Liver (tissue), 8 donors: ENCODE measurements at regions not wholly inside any gene's neighbourhood (a gene's known extent, or its start where the extent isn't known, plus 50 kb on each side); places are given as distances from the start of the nearest gene placed in this dataset.
"Not testable (repeated sequence)": the region's sequence is repeated elsewhere in the genome, so short reads cannot be mapped to it uniquely, and the experiment has no call there.

Experiments used
- DNase-seq: peaks from one replicate; pipeline ENCODE4 v3.0.0-alpha.2; 2017; ENCODE audit warnings: low spot score
- H3K27ac ChIP-seq, 2 donors: one replicate each; pipeline ENCODE4 v1.7.0; 2013; ENCODE audit warnings: inconsistent platforms in 2 of 2, low read length in 2 of 2, control low read depth in 1 of 2, low read depth in 1 of 2, mild to moderate bottlenecking in 1 of 2
- H3K27me3 ChIP-seq, 4 donors: one replicate each; pipeline versions ENCODE4 v1.6.1 to v1.7.0; 2013; ENCODE audit warnings: low read length in 3 of 4, inconsistent platforms in 1 of 4, mild to moderate bottlenecking in 1 of 4, moderate library complexity in 1 of 4; ENCODE audit not compliant: control insufficient read depth in 4 of 4, insufficient read depth in 4 of 4
- H3K36me3 ChIP-seq, 4 donors: one replicate each; pipeline versions ENCODE4 v1.6.1 to v1.7.0; 2013; ENCODE audit warnings: low read length in 3 of 4, mild to moderate bottlenecking in 3 of 4, low read depth in 1 of 4, moderate library complexity in 1 of 4; ENCODE audit not compliant: control insufficient read depth in 4 of 4, insufficient read depth in 3 of 4
- H3K4me1 ChIP-seq, 4 donors: one replicate each; pipeline versions ENCODE4 v1.6.1 to v1.7.0; 2013; ENCODE audit warnings: low read length in 3 of 4, mild to moderate bottlenecking in 3 of 4, moderate library complexity in 1 of 4; ENCODE audit not compliant: control insufficient read depth in 4 of 4, insufficient read depth in 4 of 4
- H3K4me3 ChIP-seq, 3 donors: one replicate each; pipeline versions ENCODE4 v1.6.1 to v1.7.0; 2013; ENCODE audit warnings: low read length in 3 of 3, control low read depth in 1 of 3, low read depth in 1 of 3, mild to moderate bottlenecking in 1 of 3
- H3K9ac ChIP-seq, 2 donors: one replicate each; pipeline ENCODE4 v1.7.0; 2013; ENCODE audit warnings: low read length in 2 of 2, mild to moderate bottlenecking in 2 of 2, moderate library complexity in 2 of 2, control low read depth in 1 of 2, low read depth in 1 of 2
- H3K9me3 ChIP-seq, 4 donors: one replicate each; pipeline versions ENCODE4 v1.6.1 to v1.7.0; 2013; ENCODE audit warnings: low read length in 3 of 4; ENCODE audit not compliant: control insufficient read depth in 4 of 4
- ATF3 ChIP-seq: IDR thresholded peaks from 2 replicates; pipeline ENCODE4 v1.6.1; 2016; ENCODE audit warnings: antibody characterized with exemption
- CTCF ChIP-seq: fragments of 150-350 bp; IDR thresholded peaks from 2 replicates; pipeline ENCODE4 v1.5.1; 2017; ENCODE audit warnings: improper control_type of control experiment, low read depth, low read length; ENCODE audit not compliant: missing input control
- FOXA2 ChIP-seq: IDR thresholded peaks from 2 replicates; pipeline ENCODE4 v1.6.1; 2016; ENCODE audit warnings: antibody characterized with exemption
- GABPA ChIP-seq, 2 donors: IDR thresholded peaks in 1 of 2; conservative IDR thresholded peaks in 1 of 2; 2 replicates each; pipeline ENCODE4 v1.6.1; 2016; ENCODE audit warnings: antibody characterized with exemption in 2 of 2, mild to moderate bottlenecking in 1 of 2, moderate library complexity in 1 of 2
- HNF4G ChIP-seq: IDR thresholded peaks from 2 replicates; pipeline ENCODE4 v1.6.1; 2016; ENCODE audit warnings: antibody characterized with exemption
- JUND ChIP-seq, 2 donors: IDR thresholded peaks; 2 replicates each; pipeline ENCODE4 v1.6.1; 2016; ENCODE audit warnings: antibody characterized with exemption in 2 of 2
- MAX ChIP-seq: IDR thresholded peaks from 2 replicates; pipeline ENCODE4 v1.6.1; 2016; ENCODE audit warnings: antibody characterized with exemption
- NR2F2 ChIP-seq: IDR thresholded peaks from 2 replicates; pipeline ENCODE4 v1.6.1; 2016; ENCODE audit warnings: antibody characterized with exemption
- RAD21 ChIP-seq, 2 donors: IDR thresholded peaks; 2 replicates each; pipeline ENCODE4 v1.6.1; 2016; ENCODE audit warnings: antibody characterized with exemption in 2 of 2, mild to moderate bottlenecking in 2 of 2
- REST ChIP-seq: IDR thresholded peaks from 2 replicates; pipeline ENCODE4 v1.6.1; 2016; ENCODE audit warnings: antibody characterized with exemption, mild to moderate bottlenecking
- RXRA ChIP-seq, 2 donors: IDR thresholded peaks; 2 replicates each; pipeline ENCODE4 v1.6.1; 2017 to 2018; ENCODE audit warnings: antibody characterized with exemption in 2 of 2, mild to moderate bottlenecking in 1 of 2
- TAF1 ChIP-seq: conservative IDR thresholded peaks from 2 replicates; pipeline ENCODE4 v1.6.1; 2016; ENCODE audit warnings: antibody characterized with exemption, mild to moderate bottlenecking
- YY1 ChIP-seq: IDR thresholded peaks from 2 replicates; pipeline ENCODE4 v1.6.1; 2016; ENCODE audit warnings: antibody characterized with exemption, mild to moderate bottlenecking
- ZBTB33 ChIP-seq: IDR thresholded peaks from 2 replicates; pipeline ENCODE4 v1.6.1; 2016; ENCODE audit warnings: antibody characterized with exemption
- WGBS: extraction: QIAGEN DNeasy Blood & Tissue Kit; methylation state at CpG from one replicate; pipeline ENCODE4 v1.1.7; 2013; 5-methylcytosine and 5-hydroxymethylcytosine counted together
- donor health status: healthy.
- donor health status: healthy.
- donor health status: healthy.
- donor health status: healthy.
- donor health status: healthy.

GRCh38 chr14:83712418-83713129 lies 1817.4 kb upstream of the FLRT2 start:
- Histone ChIP-seq H3K4me3 (no peak overlapping the region), H3K9ac (no peak overlapping the region), H3K27ac (no peak overlapping the region), H3K4me1 (no peaks in the 10 kb centered on the region), H3K9me3 (no peaks in the 10 kb centered on the region), H3K36me3 (no peaks in the 10 kb centered on the region), H3K27me3 (no peaks in the 10 kb centered on the region)
- TF ChIP-seq GABPA (IDR thresholded peaks at IDR 0.05 in 1 of 2, conservative IDR thresholded peaks at IDR 0.05 in 1 of 2) (no peak), TAF1 (no peak), RAD21 (IDR thresholded peaks at IDR 0.05) (no peak), NR2F2 (no peak), YY1 (no peak)
- DNase-seq, result no peak
- WGBS, result 72% methylated on average over 2 of the region's 2 CpGs

GRCh38 chr14:83713732-83714131 lies 1816.2 kb upstream of the FLRT2 start:
- Histone ChIP-seq H3K4me1 (no peaks in the 10 kb centered on the region), H3K9me3 (no peaks in the 10 kb centered on the region), H3K9ac (no peak overlapping the region), H3K27me3 (no peaks in the 10 kb centered on the region), H3K27ac (no peak overlapping the region), H3K4me3 (no peak overlapping the region), H3K36me3 (no peaks in the 10 kb centered on the region)
- no peak for DNase-seq
- 60% methylated on average over 2 of the region's 2 CpGs for WGBS
- TF ChIP-seq HNF4G (no peak), NR2F2 (no peak), FOXA2 (no peak), ZBTB33 (no peak), YY1 (no peak), JUND (IDR thresholded peaks at IDR 0.05) (no peak), CTCF (no peak), GABPA (IDR thresholded peaks at IDR 0.05 in 1 of 2, conservative IDR thresholded peaks at IDR 0.05 in 1 of 2) (no peak), MAX (no peak), RXRA (IDR thresholded peaks at IDR 0.05) (no peak)

- H3K4me3 ChIP-seq, result no peak overlapping the region
- no peaks in the 10 kb centered on the region for H3K4me1 ChIP-seq
- no peaks in the 10 kb centered on the region for H3K9me3 ChIP-seq
- no peak overlapping the region for H3K9ac ChIP-seq
- no peaks in the 10 kb centered on the region for H3K36me3 ChIP-seq
- H3K27me3 ChIP-seq, result no peaks in the 10 kb centered on the region
- TF ChIP-seq YY1 (no peak), RAD21 (IDR thresholded peaks at IDR 0.05) (no peak), MAX (no peak), NR2F2 (no peak), ATF3 (no peak), JUND (IDR thresholded peaks at IDR 0.05) (no peak), REST (no peak)
- DNase-seq, result no peak
- no peak overlapping the region for H3K27ac ChIP-seq
These were observed 1815.8 kb upstream of the FLRT2 start for GRCh38 chr14:83714151-83714550.

- WGBS, result 88% methylated on average over 12 of the region's 12 CpGs
- not testable (repeated sequence) for DNase-seq, H3K36me3 ChIP-seq, H3K27ac ChIP-seq, H3K4me3 ChIP-seq, H3K9ac ChIP-seq, H3K4me1 ChIP-seq, H3K9me3 ChIP-seq, H3K27me3 ChIP-seq
These were observed 1810.5 kb upstream of the FLRT2 start for GRCh38 chr14:83719435-83719834.
